Right atrium auricular region (tissue), 2 donors: ENCODE measurements at regions not wholly inside any gene's neighbourhood (a gene's known extent, or its start where the extent isn't known, plus 50 kb on each side); places are given as distances from the start of the nearest gene placed in this dataset.

Experiments
- DNase-seq: peaks from one replicate; pipeline ENCODE4 v3.0.0-alpha.2; 2019; ENCODE audit warnings: low spot score
- H3K27ac ChIP-seq, 2 donors: fragments of 200-600 bp; sonication (generic); 1 replicate in 1 of 2; 2 replicates in 1 of 2; pipeline ENCODE4 v1.5.1; 2016 to 2019
- H3K27me3 ChIP-seq, 2 donors: fragments of 200-600 bp; sonication (generic); one replicate each; pipeline versions ENCODE4 v1.5.1 to v1.6.0; 2017 to 2019
- H3K36me3 ChIP-seq: fragments of 200-600 bp; sonication (generic); one replicate; pipeline ENCODE4 v1.5.1; 2016
- H3K4me1 ChIP-seq, 2 donors: fragments of 200-600 bp; sonication (generic); one replicate each; pipeline versions ENCODE4 v1.5.1 to v1.6.0; 2017 to 2019
- H3K4me3 ChIP-seq, 2 donors: fragments of 200-600 bp; sonication (generic); 1 replicate in 1 of 2; 2 replicates in 1 of 2; pipeline ENCODE4 v1.5.1; 2017 to 2019; ENCODE audit warnings: mild to moderate bottlenecking in 1 of 2, moderate library complexity in 1 of 2
- H3K9me3 ChIP-seq, 2 donors: fragments of 200-600 bp; sonication (generic); one replicate each; pipeline ENCODE4 v1.5.1; 2019
- CTCF ChIP-seq, 2 donors: fragments of 200-600 bp; sonication (generic); IDR thresholded peaks; one replicate each; pipeline ENCODE4 v1.5.1; 2019; ENCODE audit warnings: antibody characterized with exemption in 2 of 2

DNA sequence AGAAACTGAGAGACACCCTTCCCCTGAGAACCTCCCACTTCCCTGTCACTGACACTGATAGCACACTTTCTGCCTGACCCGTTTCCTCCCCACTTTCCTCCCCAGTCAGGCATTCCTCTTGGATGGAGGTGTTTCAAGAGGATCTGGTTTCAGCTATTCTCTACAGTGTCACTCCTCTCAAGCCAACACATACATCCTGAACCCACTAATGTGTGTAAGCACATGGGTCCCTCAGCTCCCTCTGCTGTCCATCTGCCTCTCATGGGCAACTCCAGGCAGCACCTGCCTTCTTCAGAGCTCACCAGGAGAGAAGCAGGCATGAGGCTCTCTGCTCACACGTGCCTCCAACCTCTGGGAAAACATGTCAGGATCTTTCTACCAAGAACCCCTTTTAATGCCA lies 207.6 kb downstream of the NAF1 start:
- Histone ChIP-seq H3K4me3 (no peak overlapping the region), H3K36me3 (no peaks in the 10 kb centered on the region), H3K27ac (no peak overlapping the region), H3K4me1 (no peaks in the 10 kb centered on the region), H3K27me3 (no peaks in the 10 kb centered on the region), H3K9me3 (no peaks in the 10 kb centered on the region)
- no peak for DNase-seq
- no peak for TF ChIP-seq CTCF (IDR thresholded peaks at IDR 0.05)

GRCh38 chr4:162957521-162958143 lies 209.1 kb downstream of the NAF1 start:
- Histone ChIP-seq H3K9me3 (no peaks in the 10 kb centered on the region), H3K27ac (no peak overlapping the region), H3K4me3 (no peak overlapping the region), H3K36me3 (no peaks in the 10 kb centered on the region), H3K27me3 (no peaks in the 10 kb centered on the region), H3K4me1 (no peaks in the 10 kb centered on the region)
- no peak for TF ChIP-seq CTCF (IDR thresholded peaks at IDR 0.05)
- DNase-seq = no peak

- no peak for DNase-seq
- Histone ChIP-seq H3K27me3 (no peaks in the 10 kb centered on the region), H3K4me1 (no peaks in the 10 kb centered on the region), H3K36me3 (no peaks in the 10 kb centered on the region), H3K4me3 (no peak overlapping the region), H3K9me3 (no peaks in the 10 kb centered on the region), H3K27ac (no peak overlapping the region)
- TF ChIP-seq CTCF (IDR thresholded peaks at IDR 0.05) = no peak
Measured at GRCh38 chr4:162954976-162955375, 211.7 kb downstream of the NAF1 start.

- TF ChIP-seq CTCF (IDR thresholded peaks at IDR 0.05) = no peak
- Histone ChIP-seq H3K4me1 (no peaks in the 10 kb centered on the region), H3K9me3 (no peaks in the 10 kb centered on the region), H3K36me3 (no peaks in the 10 kb centered on the region), H3K27me3 (no peaks in the 10 kb centered on the region), H3K27ac (no peak overlapping the region), H3K4me3 (no peak overlapping the region)
- DNase-seq = no peak
Measured at GRCh38 chr4:162952232-162952631, 214.5 kb downstream of the NAF1 start.

GRCh38 chr4:162945713-162946112 lies 221.0 kb downstream of the NAF1 start:
- TF ChIP-seq CTCF (IDR thresholded peaks at IDR 0.05) = no peak
- H3K9me3 ChIP-seq = no peaks in the 10 kb centered on the region
- H3K4me3 ChIP-seq = no peak overlapping the region
- H3K4me1 ChIP-seq = no peaks in the 10 kb centered on the region
- no peaks in the 10 kb centered on the region for H3K27me3 ChIP-seq
- H3K36me3 ChIP-seq = no peaks in the 10 kb centered on the region
- no peak for DNase-seq
- no peak overlapping the region for H3K27ac ChIP-seq

DNA sequence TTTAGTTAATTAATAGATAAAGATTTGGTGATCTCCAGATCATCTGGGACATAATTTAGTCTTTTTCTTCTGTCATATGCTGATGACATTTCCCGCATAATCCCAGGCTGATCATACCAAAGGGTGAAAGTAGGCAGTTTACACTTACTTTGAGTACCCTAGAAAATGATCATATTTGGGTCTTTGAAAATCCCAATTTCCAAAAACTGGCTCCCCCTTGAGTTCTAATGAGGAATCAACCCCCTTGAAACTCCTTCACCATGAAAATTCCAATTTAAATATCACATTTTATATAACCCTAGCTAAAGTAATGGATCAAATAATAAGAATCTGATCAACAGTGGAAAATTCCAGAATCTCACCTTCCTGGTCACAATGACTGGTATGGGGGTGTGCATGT lies 223.4 kb downstream of the NAF1 start:
- no peak overlapping the region for H3K4me3 ChIP-seq
- H3K27ac ChIP-seq = no peak overlapping the region
- H3K4me1 ChIP-seq = no peaks in the 10 kb centered on the region
- no peaks in the 10 kb centered on the region for H3K27me3 ChIP-seq
- no peak for DNase-seq
- H3K36me3 ChIP-seq = no peaks in the 10 kb centered on the region
- H3K9me3 ChIP-seq = no peaks in the 10 kb centered on the region
- TF ChIP-seq CTCF (IDR thresholded peaks at IDR 0.05) = no peak
